Mesenchymal stem cell (in vitro differentiated cells and primary cell): ENCODE measurements at regions not wholly inside any gene's neighbourhood (a gene's known extent, or its start where the extent isn't known, plus 50 kb on each side); places are given as distances from the start of the nearest gene placed in this dataset.

ENCODE experiments used
- DNase-seq: peaks from one replicate; pipeline ENCODE4 v3.0.0-alpha.2; 2013
- H2AFZ ChIP-seq: one replicate; pipeline ENCODE4 v1.6.1; 2013; ENCODE audit warnings: low read depth, mild to moderate bottlenecking, control low read depth, inconsistent platforms, low read length, moderate library complexity
- H2AK5ac ChIP-seq: 2 replicates; pipeline ENCODE4 v1.6.1; 2013; ENCODE audit warnings: low read length, moderate library complexity, mild to moderate bottlenecking, inconsistent platforms; ENCODE audit not compliant: severe bottlenecking
- H2BK120ac ChIP-seq: one replicate; pipeline ENCODE4 v1.6.1; 2013; ENCODE audit warnings: low read depth, mild to moderate bottlenecking, inconsistent platforms, low read length, moderate library complexity
- H2BK12ac ChIP-seq, 2 experiments: one replicate each; pipeline ENCODE4 v1.6.1; 2013; ENCODE audit warnings: inconsistent platforms in 2 of 2, low read length in 2 of 2, mild to moderate bottlenecking in 2 of 2, moderate library complexity in 2 of 2, control low read depth in 1 of 2
- H2BK15ac ChIP-seq: one replicate; pipeline ENCODE4 v1.6.1; 2013; ENCODE audit warnings: mild to moderate bottlenecking, low read depth, inconsistent platforms; ENCODE audit not compliant: poor library complexity, severe bottlenecking
- H2BK5ac ChIP-seq: 2 replicates; pipeline ENCODE4 v1.6.1; 2013; ENCODE audit warnings: low read depth, mild to moderate bottlenecking, low read length, control low read depth, inconsistent platforms; ENCODE audit not compliant: poor library complexity, severe bottlenecking
- H3K14ac ChIP-seq, 2 experiments: one replicate each; pipeline ENCODE4 v1.6.1; 2013; ENCODE audit warnings: inconsistent platforms in 2 of 2, low read length in 2 of 2, control low read depth in 1 of 2, mild to moderate bottlenecking in 1 of 2, moderate library complexity in 1 of 2
- H3K18ac ChIP-seq, 2 experiments: one replicate each; pipeline ENCODE4 v1.6.1; 2013; ENCODE audit warnings: inconsistent platforms in 2 of 2, low read length in 2 of 2, control low read depth in 1 of 2, low read depth in 1 of 2, mild to moderate bottlenecking in 1 of 2
- H3K23ac ChIP-seq, 2 experiments: one replicate each; pipeline ENCODE4 v1.6.1; 2013; ENCODE audit warnings: inconsistent platforms in 2 of 2, low read length in 2 of 2, mild to moderate bottlenecking in 2 of 2, moderate library complexity in 2 of 2, control low read depth in 1 of 2
- H3K27ac ChIP-seq: 2 replicates; pipeline ENCODE4 v1.5.1; 2013; ENCODE audit warnings: mild to moderate bottlenecking, moderate library complexity, low read length, control low read depth, inconsistent platforms; ENCODE audit not compliant: poor library complexity, severe bottlenecking
- H3K27me3 ChIP-seq, 2 experiments: 2 replicates each; pipeline versions ENCODE4 v1.6.1 to v1.7.0; 2013; ENCODE audit warnings: low read length in 2 of 2, mild to moderate bottlenecking in 2 of 2, moderate library complexity in 2 of 2, control low read depth in 1 of 2, inconsistent platforms in 1 of 2; ENCODE audit not compliant: control insufficient read depth in 1 of 2, insufficient read depth in 1 of 2
- H3K36me3 ChIP-seq, 2 experiments: 2 replicates each; pipeline versions ENCODE4 v1.6.1 to v1.7.0; 2013; ENCODE audit warnings: low read length in 2 of 2, control low read depth in 1 of 2, inconsistent platforms in 1 of 2, low read depth in 1 of 2, mild to moderate bottlenecking in 1 of 2; ENCODE audit not compliant: insufficient read depth in 2 of 2, control insufficient read depth in 1 of 2
- H3K4ac ChIP-seq, 2 experiments: one replicate each; pipeline ENCODE4 v1.6.1; 2013; ENCODE audit warnings: inconsistent platforms in 2 of 2, low read length in 2 of 2, mild to moderate bottlenecking in 2 of 2, moderate library complexity in 2 of 2, control low read depth in 1 of 2, low read depth in 1 of 2
- H3K4me1 ChIP-seq: 2 replicates; pipeline ENCODE4 v1.6.1; 2013; ENCODE audit warnings: low read depth, low read length, control low read depth; ENCODE audit not compliant: control insufficient read depth, insufficient read depth
- H3K4me2 ChIP-seq: 2 replicates; pipeline ENCODE4 v1.6.1; 2013; ENCODE audit warnings: low read length, mild to moderate bottlenecking, inconsistent platforms; ENCODE audit not compliant: poor library complexity, severe bottlenecking
- H3K4me3 ChIP-seq, 2 experiments: 2 replicates each; pipeline versions ENCODE4 v1.5.1 to v1.7.0; 2013; ENCODE audit warnings: low read length in 2 of 2, mild to moderate bottlenecking in 2 of 2, control low read depth in 1 of 2, low read depth in 1 of 2; ENCODE audit not compliant: insufficient read depth in 1 of 2
- H3K79me1 ChIP-seq: replicated peaks from 2 replicates; pipeline ENCODE4 v1.6.1; 2013; ENCODE audit warnings: mild to moderate bottlenecking, control low read depth, low read length, inconsistent platforms; ENCODE audit not compliant: poor library complexity, severe bottlenecking
- H3K9ac ChIP-seq: 2 replicates; pipeline ENCODE4 v1.7.0; 2013; ENCODE audit warnings: mild to moderate bottlenecking, low read length, moderate library complexity
- H3K9me3 ChIP-seq: 2 replicates; pipeline ENCODE4 v1.7.0; 2013; ENCODE audit warnings: mild to moderate bottlenecking, low read length; ENCODE audit not compliant: control insufficient read depth
- H4K8ac ChIP-seq: one replicate; pipeline ENCODE4 v1.6.1; 2013; ENCODE audit warnings: inconsistent platforms, mild to moderate bottlenecking, low read length, moderate library complexity
- H4K91ac ChIP-seq: one replicate; pipeline ENCODE4 v1.6.1; 2013; ENCODE audit warnings: mild to moderate bottlenecking, low read length, inconsistent platforms
- WGBS: methylation state at CpG from one replicate; pipeline ENCODE4 v1.1.7; 2013; ENCODE audit warnings: mixed read lengths; 5-methylcytosine and 5-hydroxymethylcytosine counted together

DNA sequence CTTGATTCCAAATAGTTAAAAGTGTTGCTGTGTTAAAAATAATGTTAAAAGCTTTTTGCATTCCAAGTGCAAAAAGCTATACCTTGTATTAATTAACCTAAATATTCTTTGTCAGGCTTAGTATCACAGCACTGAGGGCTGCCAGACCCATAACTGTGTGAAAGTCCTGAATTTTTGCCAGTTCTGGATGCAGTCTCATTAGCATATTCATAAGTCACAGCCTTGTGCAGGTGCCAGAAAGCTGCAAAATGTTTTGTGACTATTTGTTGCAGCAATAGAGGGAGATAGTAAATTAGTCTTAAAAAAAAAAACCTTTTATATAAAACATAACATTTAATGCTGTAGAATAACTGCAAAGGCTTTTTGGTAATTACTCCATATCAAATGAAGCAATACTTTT is 56.6 kb downstream of the SLITRK1 start:
- no peak overlapping the region for H3K18ac ChIP-seq
- H3K36me3 ChIP-seq, result no peaks in the 10 kb centered on the region
- no peak overlapping the region for H2BK15ac ChIP-seq
- H3K27me3 ChIP-seq, result no peaks in the 10 kb centered on the region
- no peak overlapping the region for H3K14ac ChIP-seq
- no peaks in the 10 kb centered on the region for H3K79me1 ChIP-seq
- peaks cover 7% of the 10 kb centered on the region for H3K9me3 ChIP-seq
- no peak overlapping the region for H2BK5ac ChIP-seq
- H3K4ac ChIP-seq, result no peak overlapping the region
- no peak overlapping the region for H3K4me2 ChIP-seq
- H3K4me1 ChIP-seq, result peaks cover 3% of the 10 kb centered on the region
- no peak overlapping the region for H4K91ac ChIP-seq
- H4K8ac ChIP-seq, result no peak overlapping the region
- H2AFZ ChIP-seq, result no peak overlapping the region
- no peak for DNase-seq
- H2AK5ac ChIP-seq, result no peak overlapping the region
- H3K23ac ChIP-seq, result no peak overlapping the region
- H2BK12ac ChIP-seq, result no peak overlapping the region
- H3K4me3 ChIP-seq, result no peak overlapping the region
- no peak overlapping the region for H3K9ac ChIP-seq
- no peak overlapping the region for H3K27ac ChIP-seq
- H2BK120ac ChIP-seq, result no peak overlapping the region

DNA sequence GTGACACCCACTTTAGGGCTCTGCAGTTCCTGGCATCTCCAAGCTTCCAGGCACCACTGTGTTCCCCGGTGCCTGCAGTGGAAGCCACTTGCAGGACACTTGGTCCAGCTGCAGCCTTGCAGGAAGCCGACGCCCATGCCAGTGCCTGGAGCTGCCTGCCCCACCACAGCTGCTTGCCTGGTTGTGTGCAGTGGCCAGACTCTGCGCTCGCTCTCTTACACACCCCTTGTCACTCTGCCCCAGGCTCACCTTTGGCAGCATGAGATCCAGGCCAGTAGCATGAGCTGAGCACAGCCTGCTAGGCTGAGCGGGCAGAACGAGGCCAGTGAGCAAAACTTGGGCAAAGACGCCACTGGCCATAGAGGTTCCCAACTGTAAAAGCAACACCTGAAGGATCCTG is 57.7 kb downstream of the SLITRK1 start:
- WGBS, result 97% methylated on average over 8 of the region's 8 CpGs
- H2AK5ac ChIP-seq, result no peak overlapping the region
- H3K4me1 ChIP-seq, result peaks cover 3% of the 10 kb centered on the region
- H2BK15ac ChIP-seq, result no peak overlapping the region
- no peak overlapping the region for H3K9ac ChIP-seq
- H4K91ac ChIP-seq, result no peak overlapping the region
- no peak overlapping the region for H3K4me2 ChIP-seq
- no peak overlapping the region for H2AFZ ChIP-seq
- H2BK5ac ChIP-seq, result no peak overlapping the region
- H4K8ac ChIP-seq, result no peak overlapping the region
- no peak overlapping the region for H3K4ac ChIP-seq
- H3K9me3 ChIP-seq, result peaks cover 7% of the 10 kb centered on the region
- H3K14ac ChIP-seq, result no peak overlapping the region
- no peak overlapping the region for H2BK12ac ChIP-seq
- H2BK120ac ChIP-seq, result no peak overlapping the region
- H3K27ac ChIP-seq, result no peak overlapping the region
- no peak overlapping the region for H3K18ac ChIP-seq
- no peaks in the 10 kb centered on the region for H3K36me3 ChIP-seq
- no peaks in the 10 kb centered on the region for H3K27me3 ChIP-seq
- H3K4me3 ChIP-seq, result no peak overlapping the region
- no peaks in the 10 kb centered on the region for H3K79me1 ChIP-seq
- H3K23ac ChIP-seq, result no peak overlapping the region
- no peak for DNase-seq

DNA sequence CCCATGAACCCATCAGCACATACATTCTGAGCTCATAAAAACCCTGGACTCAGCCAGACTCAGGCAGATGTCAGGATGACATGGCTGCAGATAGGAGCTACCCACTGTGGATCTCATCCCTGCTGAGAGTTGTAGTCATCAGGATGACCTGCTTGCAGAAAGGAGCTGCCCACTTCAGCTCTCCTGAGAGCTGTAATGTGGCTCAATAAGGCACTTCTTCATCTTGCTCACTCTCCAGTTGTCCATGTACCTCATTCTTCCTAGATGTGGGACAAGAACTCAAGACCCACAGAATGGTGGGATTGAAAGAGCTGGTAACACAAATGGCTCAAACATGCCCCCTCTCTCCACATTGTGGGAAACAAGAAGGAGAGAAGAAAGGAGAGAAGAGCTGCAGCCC is 58.2 kb downstream of the SLITRK1 start:
- Histone ChIP-seq H3K4ac (no peak overlapping the region), H3K4me3 (no peak overlapping the region), H2BK120ac (no peak overlapping the region), H3K18ac (no peak overlapping the region), H2BK12ac (no peak overlapping the region), H3K9ac (no peak overlapping the region), H2AK5ac (no peak overlapping the region), H2BK5ac (no peak overlapping the region), H3K4me1 (peaks cover 3% of the 10 kb centered on the region), H3K36me3 (no peaks in the 10 kb centered on the region), H4K8ac (no peak overlapping the region), H2BK15ac (no peak overlapping the region), H3K4me2 (no peak overlapping the region), H2AFZ (no peak overlapping the region), H3K79me1 (no peaks in the 10 kb centered on the region), H3K27me3 (no peaks in the 10 kb centered on the region), H3K27ac (no peak overlapping the region), H3K14ac (no peak overlapping the region), H3K23ac (no peak overlapping the region), H4K91ac (no peak overlapping the region), H3K9me3 (peaks cover 7% of the 10 kb centered on the region)
- DNase-seq, result no peak

DNA sequence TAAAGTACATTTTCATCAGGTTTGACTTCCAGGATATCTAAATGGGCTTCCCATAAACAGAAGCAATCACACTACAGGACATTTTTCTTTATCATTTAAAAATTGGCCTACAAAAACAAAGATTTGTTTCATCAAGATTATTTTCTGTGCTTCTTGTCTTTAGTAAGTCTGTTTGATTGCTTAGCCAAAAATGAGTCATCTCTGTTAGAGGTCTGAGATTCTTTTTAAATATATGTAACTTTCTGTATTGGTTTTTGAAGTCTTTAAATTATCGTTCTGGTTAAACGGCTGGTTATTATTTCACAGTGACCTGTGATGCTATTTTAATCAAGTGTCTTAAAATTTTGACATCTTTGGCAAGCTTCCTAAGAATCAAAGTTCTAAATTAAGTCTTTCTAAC is 62.7 kb downstream of the SLITRK1 start:
- no peaks in the 10 kb centered on the region for H3K36me3 ChIP-seq
- no peak overlapping the region for H2BK5ac ChIP-seq
- H2BK12ac ChIP-seq, result no peak overlapping the region
- no peak overlapping the region for H3K4me2 ChIP-seq
- no peak overlapping the region for H2AK5ac ChIP-seq
- H3K14ac ChIP-seq, result no peak overlapping the region
- H3K27ac ChIP-seq, result no peak overlapping the region
- DNase-seq, result no peak
- H2BK15ac ChIP-seq, result no peak overlapping the region
- no peak overlapping the region for H4K91ac ChIP-seq
- no peak overlapping the region for H3K4me3 ChIP-seq
- no peaks in the 10 kb centered on the region for H3K79me1 ChIP-seq
- WGBS, result no CpG with 5 or more reads among the region's 2 CpGs
- no peak overlapping the region for H3K23ac ChIP-seq
- no peak overlapping the region for H3K18ac ChIP-seq
- no peaks in the 10 kb centered on the region for H3K27me3 ChIP-seq
- no peak overlapping the region for H3K9ac ChIP-seq
- H3K4me1 ChIP-seq, result peaks cover 3% of the 10 kb centered on the region
- peaks cover 7% of the 10 kb centered on the region for H3K9me3 ChIP-seq
- no peak overlapping the region for H2AFZ ChIP-seq
- H3K4ac ChIP-seq, result no peak overlapping the region
- H2BK120ac ChIP-seq, result no peak overlapping the region
- H4K8ac ChIP-seq, result no peak overlapping the region
